ENCODE measurements at regions not wholly inside any gene's neighbourhood (a gene's known extent, or its start where the extent isn't known, plus 50 kb on each side); places are given as distances from the start of the nearest gene placed in this dataset.

- no peak for TF ChIP-seq CTCF (conservative IDR thresholded peaks at IDR 0.05; ENCODE audit: low read depth in 2 of 2)
- no peak for TF ChIP-seq POLR2AphosphoS5 (IDR thresholded peaks at IDR 0.05; ENCODE audit: low read depth)
- TF ChIP-seq REST (IDR thresholded peaks at IDR 0.05; ENCODE audit: unreplicated experiment): no peak
- TF ChIP-seq EZH2phosphoT487 (IDR thresholded peaks at IDR 0.05; ENCODE audit: unreplicated experiment): no peak
- TF ChIP-seq EZH2 (IDR thresholded peaks at IDR 0.05; ENCODE audit: low read depth, unreplicated experiment): no peak
- TF ChIP-seq JUNB (IDR thresholded peaks at IDR 0.05; ENCODE audit: unreplicated experiment): no peak
Measured at GRCh38 chr22:47543447-47543846, 781.0 kb downstream of the TBC1D22A start.

Measured in GM23338 (cell line).